Mesothelial cell of epicardium (in vitro differentiated cells): ENCODE measurements at regions not wholly inside any gene's neighbourhood (a gene's known extent, or its start where the extent isn't known, plus 50 kb on each side); places are given as distances from the start of the nearest gene placed in this dataset.

ENCODE experiments used
- DNase-seq, 2 experiments: peaks; one replicate each; pipeline ENCODE4 v3.0.0; 2021; ENCODE audit warnings: low spot score in 2 of 2; ENCODE audit not compliant: unreplicated experiment in 2 of 2
- H3K27ac Mint-ChIP-seq: 2 replicates; pipeline ENCODE4 v1.8.0; 2021; ENCODE audit warnings: mixed read lengths
- H3K27me3 Mint-ChIP-seq: 2 replicates; pipeline ENCODE4 v1.8.0; 2021; ENCODE audit warnings: low read depth, mixed read lengths
- H3K36me3 Mint-ChIP-seq: 2 replicates; pipeline ENCODE4 v1.8.0; 2021; ENCODE audit warnings: mixed read lengths
- H3K4me1 Mint-ChIP-seq: 2 replicates; pipeline ENCODE4 v1.8.0; 2021; ENCODE audit warnings: mixed read lengths
- H3K4me3 Mint-ChIP-seq: 2 replicates; pipeline ENCODE4 v1.8.0; 2021; ENCODE audit warnings: mild to moderate bottlenecking, moderate library complexity, mixed read lengths
- H3K9me3 Mint-ChIP-seq: 2 replicates; pipeline ENCODE4 v1.8.0; 2021; ENCODE audit warnings: mixed read lengths
- CTCF ChIP-seq: fragments of 200-600 bp; sonication (generic); IDR thresholded peaks from one replicate; pipeline ENCODE4 v1.5.0; 2021; ENCODE audit warnings: antibody characterized with exemption; ENCODE audit not compliant: unreplicated experiment

GRCh38 chr14:94964931-94965330, 192.4 kb downstream of the DICER1 start:
- DNase-seq: peak in 1 of 2 experiments; percentile 6
- no peaks in the 10 kb centered on the region for H3K36me3 Mint-ChIP-seq
- TF ChIP-seq CTCF: no peak
- no peaks in the 10 kb centered on the region for H3K9me3 Mint-ChIP-seq
- peaks cover 9% of the 10 kb centered on the region for H3K4me1 Mint-ChIP-seq
- peaks cover 4% of the 10 kb centered on the region for H3K27me3 Mint-ChIP-seq
- H3K27ac Mint-ChIP-seq: no peak overlapping the region
- H3K4me3 Mint-ChIP-seq: no peak overlapping the region

GRCh38 chr14:94964181-94964580, 193.1 kb downstream of the DICER1 start:
- H3K4me3 Mint-ChIP-seq: no peak overlapping the region
- peaks cover 9% of the 10 kb centered on the region for H3K4me1 Mint-ChIP-seq
- H3K27ac Mint-ChIP-seq: no peak overlapping the region
- TF ChIP-seq CTCF: no peak
- no peak for DNase-seq
- no peaks in the 10 kb centered on the region for H3K9me3 Mint-ChIP-seq
- no peaks in the 10 kb centered on the region for H3K36me3 Mint-ChIP-seq
- peaks cover 9% of the 10 kb centered on the region for H3K27me3 Mint-ChIP-seq

- Mint-ChIP-seq H3K9me3 (no peaks in the 10 kb centered on the region), H3K27ac (no peak overlapping the region), H3K4me3 (no peak overlapping the region), H3K27me3 (peaks cover 19% of the 10 kb centered on the region), H3K36me3 (no peaks in the 10 kb centered on the region), H3K4me1 (peaks cover 9% of the 10 kb centered on the region)
- no peak for TF ChIP-seq CTCF
- no peak for DNase-seq
Measured at GRCh38 chr14:94963051-94963450, 193.1 kb upstream of the GSC start.

- H3K27me3 Mint-ChIP-seq: peaks cover 22% of the 10 kb centered on the region
- peak in 1 of 2 experiments; percentile 28 for DNase-seq
- H3K27ac Mint-ChIP-seq: no peak overlapping the region
- no peak for TF ChIP-seq CTCF
- no peak overlapping the region for H3K4me3 Mint-ChIP-seq
- no peaks in the 10 kb centered on the region for H3K36me3 Mint-ChIP-seq
- H3K9me3 Mint-ChIP-seq: no peaks in the 10 kb centered on the region
- peaks cover 9% of the 10 kb centered on the region for H3K4me1 Mint-ChIP-seq
Measured at GRCh38 chr14:94962166-94962575, 192.3 kb upstream of the GSC start.

- H3K27ac Mint-ChIP-seq: no peak overlapping the region
- DNase-seq: peak in 1 of 2 experiments; percentile 33
- H3K4me3 Mint-ChIP-seq: no peak overlapping the region
- no peak for TF ChIP-seq CTCF
- H3K27me3 Mint-ChIP-seq: peaks cover 24% of the 10 kb centered on the region
- peaks cover 9% of the 10 kb centered on the region for H3K4me1 Mint-ChIP-seq
- H3K9me3 Mint-ChIP-seq: no peaks in the 10 kb centered on the region
- H3K36me3 Mint-ChIP-seq: no peaks in the 10 kb centered on the region
Measured at GRCh38 chr14:94961386-94962165, 191.7 kb upstream of the GSC start.
